ENCODE measurements at regions not wholly inside any gene's neighbourhood (a gene's known extent, or its start where the extent isn't known, plus 50 kb on each side); places are given as distances from the start of the nearest gene placed in this dataset.

DNA sequence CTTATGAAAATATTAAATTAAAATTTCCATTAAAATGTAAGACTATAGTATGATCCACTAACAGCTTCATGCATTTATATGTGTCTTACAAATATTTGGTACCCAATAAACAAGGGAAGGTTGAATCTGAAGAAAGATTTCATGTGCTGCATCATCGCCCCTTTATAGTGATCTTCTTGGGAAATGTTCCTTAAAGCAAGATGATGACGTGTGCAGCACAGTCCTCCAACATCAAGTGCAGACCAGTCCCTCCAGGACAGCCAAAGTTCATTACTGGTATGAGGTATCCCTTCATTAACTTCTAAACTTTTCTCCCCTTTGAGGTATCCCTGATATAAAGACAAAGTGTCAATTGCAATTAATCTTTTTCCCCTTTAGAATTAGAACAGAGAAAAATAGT lies 567.0 kb downstream of the METTL15 start:
- TF ChIP-seq, protein P1, sequence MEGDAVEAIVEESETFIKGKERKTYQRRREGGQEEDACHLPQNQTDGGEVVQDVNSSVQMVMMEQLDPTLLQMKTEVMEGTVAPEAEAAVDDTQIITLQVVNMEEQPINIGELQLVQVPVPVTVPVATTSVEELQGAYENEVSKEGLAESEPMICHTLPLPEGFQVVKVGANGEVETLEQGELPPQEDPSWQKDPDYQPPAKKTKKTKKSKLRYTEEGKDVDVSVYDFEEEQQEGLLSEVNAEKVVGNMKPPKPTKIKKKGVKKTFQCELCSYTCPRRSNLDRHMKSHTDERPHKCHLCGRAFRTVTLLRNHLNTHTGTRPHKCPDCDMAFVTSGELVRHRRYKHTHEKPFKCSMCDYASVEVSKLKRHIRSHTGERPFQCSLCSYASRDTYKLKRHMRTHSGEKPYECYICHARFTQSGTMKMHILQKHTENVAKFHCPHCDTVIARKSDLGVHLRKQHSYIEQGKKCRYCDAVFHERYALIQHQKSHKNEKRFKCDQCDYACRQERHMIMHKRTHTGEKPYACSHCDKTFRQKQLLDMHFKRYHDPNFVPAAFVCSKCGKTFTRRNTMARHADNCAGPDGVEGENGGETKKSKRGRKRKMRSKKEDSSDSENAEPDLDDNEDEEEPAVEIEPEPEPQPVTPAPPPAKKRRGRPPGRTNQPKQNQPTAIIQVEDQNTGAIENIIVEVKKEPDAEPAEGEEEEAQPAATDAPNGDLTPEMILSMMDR (IDR thresholded peaks at IDR 0.05) = no peak
- Histone ChIP-seq H3K79me2 (no peaks in the 10 kb centered on the region), H3K4me1 (no peaks in the 10 kb centered on the region), H3K4me3 (ENCODE audit: low read depth, low read length) (no peak overlapping the region), H3K4me2 (ENCODE audit: low read length) (no peak overlapping the region), H3K9ac (no peak overlapping the region), H3K27me3 (ENCODE audit: control insufficient read depth, insufficient read depth, low read length) (no peaks in the 10 kb centered on the region), H3K36me3 (ENCODE audit: control insufficient read depth, insufficient read depth, low read length) (no peaks in the 10 kb centered on the region), H2AFZ (no peak overlapping the region), H3K9me3 (ENCODE audit: control insufficient read depth, low read length) (no peaks in the 10 kb centered on the region), H3K27ac (no peak overlapping the region)

DNA sequence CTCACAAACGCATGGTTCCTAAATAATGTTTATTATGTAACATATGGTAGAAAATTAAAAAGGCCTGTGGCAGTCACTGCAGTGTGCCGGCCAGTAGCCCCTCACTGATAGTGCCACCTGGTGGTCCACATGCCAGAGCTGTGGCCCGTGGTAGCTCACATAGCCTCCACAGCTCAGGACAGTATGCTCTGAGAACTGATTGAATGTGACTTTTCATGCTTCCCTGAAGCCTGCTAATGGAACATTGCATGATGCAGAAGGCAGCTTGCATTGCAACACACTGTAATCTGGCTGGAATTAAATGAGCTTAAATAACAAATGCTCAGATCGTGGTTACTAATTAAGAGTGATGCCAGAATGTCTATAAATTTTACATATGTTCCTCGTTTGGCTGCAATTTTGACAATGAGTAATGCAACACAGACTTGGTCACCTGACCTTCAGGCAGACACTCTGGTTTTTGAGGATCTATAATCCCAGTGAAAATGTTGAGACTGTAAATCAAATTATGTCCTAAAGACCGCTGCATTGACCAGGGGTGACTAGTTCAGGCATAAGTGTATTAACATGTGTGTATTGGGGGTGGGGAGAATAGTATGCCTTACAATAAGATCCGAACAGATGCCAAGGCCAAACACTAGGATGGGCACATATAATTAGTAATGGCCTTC lies 566.4 kb downstream of the METTL15 start:
- Histone ChIP-seq H3K9me3 (ENCODE audit: control insufficient read depth, low read length) (no peaks in the 10 kb centered on the region), H3K4me2 (ENCODE audit: low read length) (no peak overlapping the region), H3K79me2 (no peaks in the 10 kb centered on the region), H3K36me3 (ENCODE audit: control insufficient read depth, insufficient read depth, low read length) (no peaks in the 10 kb centered on the region), H3K4me3 (ENCODE audit: low read depth, low read length) (no peak overlapping the region), H3K27ac (no peak overlapping the region), H3K9ac (no peak overlapping the region), H3K27me3 (ENCODE audit: control insufficient read depth, insufficient read depth, low read length) (no peaks in the 10 kb centered on the region), H3K4me1 (no peaks in the 10 kb centered on the region), H2AFZ (no peak overlapping the region)
- TF ChIP-seq, protein P1 (IDR thresholded peaks at IDR 0.05) = no peak

DNA sequence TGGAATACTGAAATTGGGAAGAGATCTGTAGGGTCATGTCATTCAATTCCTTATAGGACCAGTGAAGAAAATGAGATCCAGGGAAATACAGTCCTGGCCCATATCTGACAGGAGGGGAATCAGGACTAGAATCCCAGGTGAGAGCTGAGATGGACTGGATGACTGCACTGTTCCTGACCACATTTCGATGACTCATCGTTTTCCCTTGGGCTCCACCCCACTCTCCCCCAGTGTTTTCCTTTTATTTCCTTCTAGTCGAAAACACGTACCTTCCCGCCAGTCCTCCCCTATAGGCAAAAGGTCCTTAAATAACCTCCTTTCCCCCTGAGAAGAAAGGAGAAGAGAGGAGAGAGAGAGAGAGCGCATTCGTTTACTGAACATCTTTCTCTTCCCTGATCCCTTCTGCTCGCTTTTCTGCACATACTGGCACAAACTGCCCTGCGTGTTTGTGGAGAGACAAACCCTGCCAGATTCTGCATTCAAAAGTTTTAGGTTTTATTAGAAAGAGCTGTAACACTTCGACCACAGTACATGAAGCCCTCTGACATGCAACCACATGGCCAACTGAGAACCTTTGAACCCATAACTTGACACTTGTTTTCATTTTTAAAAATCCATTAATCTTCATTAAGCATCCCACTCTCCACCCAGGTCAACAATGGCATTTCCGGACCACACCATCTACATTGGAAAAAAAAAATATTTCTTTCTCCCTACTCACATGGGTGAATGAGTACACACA lies 565.7 kb downstream of the METTL15 start:
- TF ChIP-seq, protein P1 (IDR thresholded peaks at IDR 0.05) = no peak
- Histone ChIP-seq H3K9me3 (ENCODE audit: control insufficient read depth, low read length) (no peaks in the 10 kb centered on the region), H3K4me2 (ENCODE audit: low read length) (no peak overlapping the region), H3K27me3 (ENCODE audit: control insufficient read depth, insufficient read depth, low read length) (no peaks in the 10 kb centered on the region), H2AFZ (no peak overlapping the region), H3K79me2 (no peaks in the 10 kb centered on the region), H3K27ac (no peak overlapping the region), H3K4me3 (ENCODE audit: low read depth, low read length) (no peak overlapping the region), H3K4me1 (no peaks in the 10 kb centered on the region), H3K36me3 (ENCODE audit: control insufficient read depth, insufficient read depth, low read length) (no peaks in the 10 kb centered on the region), H3K9ac (no peak overlapping the region)

DNA sequence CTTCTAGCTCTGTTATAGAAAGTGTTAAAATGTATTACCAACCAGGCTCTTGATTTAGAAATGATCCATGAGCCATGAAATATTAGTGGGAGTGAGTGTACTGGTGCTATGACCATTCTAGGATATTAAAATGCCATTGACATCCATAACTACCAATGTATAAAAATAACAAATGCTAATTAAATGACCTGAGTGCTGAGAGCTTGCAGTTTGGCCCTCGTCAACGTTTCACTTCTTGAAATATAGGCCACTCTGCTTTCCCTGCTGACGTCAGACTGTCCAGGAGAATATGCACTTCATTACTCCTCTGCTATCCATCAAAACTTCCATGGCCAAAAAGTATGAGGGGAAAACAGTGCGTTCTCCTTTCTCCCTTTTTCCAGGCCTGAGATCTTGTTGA lies 563.1 kb downstream of the METTL15 start:
- no peaks in the 10 kb centered on the region for H3K9me3 ChIP-seq (ENCODE audit: control insufficient read depth, low read length)
- no peak overlapping the region for H3K4me2 ChIP-seq (ENCODE audit: low read length)
- H3K36me3 ChIP-seq (ENCODE audit: control insufficient read depth, insufficient read depth, low read length) = no peaks in the 10 kb centered on the region
- H2AFZ ChIP-seq = no peak overlapping the region
- no peaks in the 10 kb centered on the region for H3K27me3 ChIP-seq (ENCODE audit: control insufficient read depth, insufficient read depth, low read length)
- H3K9ac ChIP-seq = no peak overlapping the region
- H3K4me1 ChIP-seq = no peaks in the 10 kb centered on the region
- H3K79me2 ChIP-seq = no peaks in the 10 kb centered on the region
- H3K27ac ChIP-seq = no peak overlapping the region
- TF ChIP-seq, protein P1 (IDR thresholded peaks at IDR 0.05) = no peak
- H3K4me3 ChIP-seq (ENCODE audit: low read depth, low read length) = no peak overlapping the region

Measured in parathyroid adenoma (tissue), 2 donors.